ENCODE measurements at regions not wholly inside any gene's neighbourhood (a gene's known extent, or its start where the extent isn't known, plus 50 kb on each side); places are given as distances from the start of the nearest gene placed in this dataset.
"Not testable (repeated sequence)": the region's sequence is repeated elsewhere in the genome, so short reads cannot be mapped to it uniquely, and the experiment has no call there.

DNA sequence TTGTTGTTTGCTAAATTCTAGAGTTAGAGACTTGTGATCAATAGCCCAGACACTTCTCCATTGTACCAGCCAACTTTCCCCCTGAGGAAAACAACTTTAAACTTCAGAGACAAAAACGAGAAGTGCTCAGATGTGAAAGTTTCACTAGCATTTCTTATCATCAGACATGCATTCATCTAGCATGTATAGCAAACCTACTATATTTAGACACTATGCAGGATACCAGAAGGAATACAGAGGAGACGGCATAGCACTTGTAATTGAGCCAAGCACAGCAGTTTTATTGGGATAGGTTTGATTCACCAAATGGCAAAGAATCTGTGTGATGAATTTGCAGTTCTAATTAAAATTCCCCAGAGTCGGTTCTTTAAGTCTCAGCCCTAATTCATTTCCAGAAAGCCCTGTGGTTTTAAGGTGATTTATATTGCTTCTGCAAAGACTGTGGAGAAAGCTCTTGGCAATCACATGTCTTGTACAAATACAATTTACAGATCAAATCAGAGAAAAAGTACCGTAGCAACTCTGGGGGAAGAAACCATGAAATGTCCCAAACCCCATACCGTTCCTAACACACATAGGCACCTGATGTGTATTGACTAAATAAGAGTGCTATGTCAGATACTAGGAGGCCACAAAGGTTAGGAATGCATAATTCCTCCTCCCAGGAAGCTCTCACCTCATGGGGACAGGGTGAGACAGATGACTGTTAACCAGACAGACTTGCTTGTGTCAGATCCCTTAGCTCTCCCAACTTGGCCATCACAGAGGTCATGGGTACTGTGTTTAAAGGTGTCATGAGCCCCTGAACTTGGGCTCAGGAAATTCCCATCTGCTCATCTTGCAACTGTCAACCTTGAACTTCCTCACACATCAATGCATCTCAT is 69.6 kb upstream of the KRAS start:
- DNase-seq (ENCODE audit: low spot score), result peak; percentile 16

DNA sequence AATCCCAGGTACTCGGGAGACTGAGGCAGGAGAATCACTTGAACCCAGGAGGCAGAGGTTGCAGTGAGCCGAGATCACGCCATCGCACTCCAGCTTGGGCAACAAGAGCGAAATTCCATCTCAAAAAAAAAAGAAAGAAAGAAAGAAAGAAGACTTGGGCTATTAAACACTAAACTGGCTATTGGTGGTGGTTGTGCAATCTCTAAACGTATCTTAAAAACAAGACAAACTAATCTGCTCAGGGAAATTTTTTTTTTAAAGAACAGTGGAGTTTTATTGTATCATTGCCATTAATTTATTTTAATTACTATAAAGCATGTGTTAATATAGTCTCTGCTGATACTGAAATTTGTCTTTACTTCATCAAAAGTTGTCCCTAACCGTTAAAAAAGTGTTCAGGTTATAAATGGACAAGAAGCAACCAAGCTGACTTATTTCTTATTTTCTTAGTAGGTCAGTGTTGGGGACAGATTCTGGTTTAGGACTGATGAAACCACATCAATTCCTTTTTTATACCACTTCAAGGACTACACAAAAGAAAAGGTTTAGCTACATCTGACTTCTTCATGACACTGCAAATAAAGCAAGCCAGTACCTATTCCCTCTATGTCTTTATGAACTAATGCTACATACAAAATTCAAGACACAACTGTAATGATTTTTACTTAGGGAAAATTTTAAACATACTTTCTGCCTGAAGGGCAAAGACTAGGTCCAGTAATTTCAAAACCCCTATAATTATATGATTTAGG is 68.7 kb upstream of the KRAS start:
- TF ChIP-seq, protein P1, sequence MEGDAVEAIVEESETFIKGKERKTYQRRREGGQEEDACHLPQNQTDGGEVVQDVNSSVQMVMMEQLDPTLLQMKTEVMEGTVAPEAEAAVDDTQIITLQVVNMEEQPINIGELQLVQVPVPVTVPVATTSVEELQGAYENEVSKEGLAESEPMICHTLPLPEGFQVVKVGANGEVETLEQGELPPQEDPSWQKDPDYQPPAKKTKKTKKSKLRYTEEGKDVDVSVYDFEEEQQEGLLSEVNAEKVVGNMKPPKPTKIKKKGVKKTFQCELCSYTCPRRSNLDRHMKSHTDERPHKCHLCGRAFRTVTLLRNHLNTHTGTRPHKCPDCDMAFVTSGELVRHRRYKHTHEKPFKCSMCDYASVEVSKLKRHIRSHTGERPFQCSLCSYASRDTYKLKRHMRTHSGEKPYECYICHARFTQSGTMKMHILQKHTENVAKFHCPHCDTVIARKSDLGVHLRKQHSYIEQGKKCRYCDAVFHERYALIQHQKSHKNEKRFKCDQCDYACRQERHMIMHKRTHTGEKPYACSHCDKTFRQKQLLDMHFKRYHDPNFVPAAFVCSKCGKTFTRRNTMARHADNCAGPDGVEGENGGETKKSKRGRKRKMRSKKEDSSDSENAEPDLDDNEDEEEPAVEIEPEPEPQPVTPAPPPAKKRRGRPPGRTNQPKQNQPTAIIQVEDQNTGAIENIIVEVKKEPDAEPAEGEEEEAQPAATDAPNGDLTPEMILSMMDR (IDR thresholded peaks at IDR 0.05; ENCODE audit: extremely low read depth, missing control alignments), result no peak
- DNase-seq (ENCODE audit: low spot score), result no peak

More for the DNA sequence above, 69.6 kb upstream of the KRAS start:
- TF ChIP-seq, protein P1 (IDR thresholded peaks at IDR 0.05; ENCODE audit: extremely low read depth, missing control alignments), result no peak

DNA sequence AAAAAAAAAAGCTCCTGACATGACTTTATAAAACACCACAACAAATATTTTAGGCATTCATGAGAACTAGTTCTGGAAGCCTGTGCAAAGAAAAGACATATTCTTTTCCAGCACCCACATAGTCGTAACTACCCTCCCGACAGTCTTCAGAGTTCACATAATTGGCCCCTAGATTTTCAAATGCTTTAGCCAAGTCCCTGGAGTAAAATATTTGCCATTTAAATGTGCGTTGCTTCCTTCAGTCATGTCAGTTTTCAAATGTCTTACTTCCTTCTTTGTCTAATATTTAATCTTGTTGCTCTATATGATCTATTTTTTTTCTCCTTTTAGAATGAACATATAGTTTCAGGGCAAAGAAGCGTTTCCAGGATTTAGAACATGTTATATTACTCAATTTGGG is 66.8 kb upstream of the KRAS start:
- TF ChIP-seq, protein P1 (IDR thresholded peaks at IDR 0.05; ENCODE audit: extremely low read depth, missing control alignments), result no peak
- no peak for DNase-seq (ENCODE audit: low spot score)

DNA sequence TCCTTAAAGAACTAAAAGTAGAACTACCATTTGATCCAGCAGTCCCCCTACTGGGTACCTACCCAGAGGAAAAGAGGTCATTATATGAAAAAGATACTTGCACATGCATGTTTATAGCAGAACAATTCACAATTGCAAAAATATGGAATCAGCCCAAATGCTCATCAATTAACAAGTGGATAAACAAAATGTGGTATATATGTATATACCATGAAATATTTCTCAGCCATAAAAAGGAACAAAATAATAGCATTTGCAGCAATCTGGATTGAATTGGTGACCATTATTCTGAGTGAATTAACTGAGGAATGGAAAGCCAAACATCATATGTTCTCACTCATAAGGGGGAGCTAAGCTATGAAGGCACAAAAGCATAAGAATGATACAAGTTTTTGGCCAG is 64.7 kb upstream of the KRAS start:
- TF ChIP-seq, protein P1 (IDR thresholded peaks at IDR 0.05; ENCODE audit: extremely low read depth, missing control alignments), result no peak
- DNase-seq (ENCODE audit: low spot score), result no peak

DNA sequence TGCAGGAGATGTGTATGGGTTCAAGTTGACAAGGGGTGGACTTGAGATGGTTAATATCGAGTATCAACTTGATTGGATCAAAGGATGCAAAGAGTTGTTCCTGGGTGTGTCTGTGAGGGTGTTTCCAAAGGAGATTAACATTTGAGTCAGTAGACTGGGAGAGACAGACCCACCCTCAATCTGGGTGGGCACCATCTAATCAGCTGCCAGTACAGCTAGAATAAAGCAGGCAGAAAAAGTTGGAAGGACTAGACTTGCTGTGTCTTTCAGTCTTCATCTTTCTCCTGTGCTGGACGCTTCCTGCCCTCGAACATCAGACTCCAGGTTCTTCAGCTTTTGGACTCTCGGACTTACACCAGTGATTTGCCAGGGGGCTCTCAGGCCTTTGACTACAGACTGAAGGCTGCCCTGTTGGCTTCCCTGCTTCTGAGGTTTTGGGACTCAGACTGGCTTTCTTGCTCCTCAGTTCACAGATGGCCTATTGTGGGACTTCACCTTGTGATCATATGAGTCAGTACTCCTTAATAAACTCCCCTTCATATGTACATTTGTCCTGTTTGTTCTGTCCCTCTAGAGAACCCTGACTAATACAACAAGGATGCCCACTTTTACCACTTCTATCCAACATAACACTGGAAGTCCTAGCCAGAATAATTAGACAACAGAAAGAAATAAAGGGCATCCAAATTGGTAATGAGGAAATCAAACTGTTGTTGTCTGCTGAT is 62.7 kb upstream of the KRAS start:
- not testable (repeated sequence) for DNase-seq (ENCODE audit: low spot score)

DNA sequence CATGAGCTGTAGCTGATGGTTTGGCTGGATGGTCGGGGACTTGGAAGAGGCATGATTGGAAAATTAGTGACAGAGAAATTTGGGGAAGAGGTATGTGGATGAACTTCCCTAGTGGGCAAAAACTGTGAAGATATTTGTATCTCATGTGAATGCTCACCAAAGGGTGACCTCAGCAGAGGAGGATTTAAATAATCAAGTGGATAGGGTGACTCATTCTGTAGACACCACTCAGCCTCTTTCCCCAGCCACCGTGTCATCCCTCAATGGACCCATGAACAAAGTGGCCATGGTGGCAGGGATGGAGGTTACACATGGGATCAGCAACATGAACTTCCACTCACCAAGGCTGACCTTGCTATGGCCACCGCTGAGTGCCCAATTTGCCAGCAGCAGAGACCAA is 60.8 kb upstream of the KRAS start:
- TF ChIP-seq, protein P1 (IDR thresholded peaks at IDR 0.05; ENCODE audit: extremely low read depth, missing control alignments), result no peak

DNA sequence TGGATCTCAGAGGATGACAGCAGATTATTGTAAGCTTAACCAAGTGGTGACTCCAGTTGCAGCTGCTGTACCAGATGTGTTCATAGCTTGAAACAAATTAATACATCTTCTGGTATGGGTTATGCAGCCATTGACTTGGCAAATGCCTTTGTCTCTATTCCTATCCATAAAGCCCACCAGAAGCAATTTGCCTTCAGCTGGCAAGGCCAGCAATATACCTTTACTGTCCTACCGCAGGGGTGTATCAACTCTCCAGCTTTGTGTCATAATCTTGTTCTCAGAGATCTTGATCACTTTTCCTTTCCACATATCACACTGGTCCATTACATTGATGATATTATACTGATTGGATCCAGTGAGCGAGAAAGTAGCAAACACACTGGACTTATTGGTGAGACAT is 59.3 kb upstream of the KRAS start:
- not testable (repeated sequence) for DNase-seq (ENCODE audit: low spot score)

More for the DNA sequence above, 60.8 kb upstream of the KRAS start:
- DNase-seq (ENCODE audit: low spot score), result no peak

DNA sequence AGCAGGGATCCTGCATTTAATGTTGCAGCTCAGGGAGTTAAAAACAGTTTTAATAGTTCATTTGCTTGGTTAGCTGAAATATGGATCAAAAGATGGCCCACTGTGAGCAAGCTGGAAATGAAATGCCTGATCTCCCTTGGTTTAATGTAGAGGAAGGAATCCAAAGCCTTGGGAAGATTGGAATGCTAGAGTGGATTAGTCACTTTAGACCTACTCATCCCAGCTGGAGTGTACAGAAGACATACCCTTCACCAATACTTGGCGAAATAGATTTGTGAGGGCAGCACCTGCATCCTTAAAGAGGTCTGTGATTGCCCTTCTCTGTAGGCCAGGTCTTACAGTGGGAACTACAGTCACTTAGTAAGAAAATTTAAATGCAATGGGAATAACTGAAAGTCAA is 58.0 kb upstream of the KRAS start:
- TF ChIP-seq, protein P1 (IDR thresholded peaks at IDR 0.05; ENCODE audit: extremely low read depth, missing control alignments), result no peak
- no peak for DNase-seq (ENCODE audit: low spot score)

All from GM20000 (cell line).